ENCODE measurements at regions not wholly inside any gene's neighbourhood (a gene's known extent, or its start where the extent isn't known, plus 50 kb on each side); places are given as distances from the start of the nearest gene placed in this dataset.

- TF ChIP-seq CTCF (IDR thresholded peaks at IDR 0.05) (no peak), POLR2AphosphoS5 (IDR thresholded peaks at IDR 0.05) (no peak), POLR2A (IDR thresholded peaks at IDR 0.05) (no peak)
Observed at GRCh38 chr10:10213237-10213636, 804.4 kb upstream of the CELF2 start.
